ENCODE measurements at regions not wholly inside any gene's neighbourhood (a gene's known extent, or its start where the extent isn't known, plus 50 kb on each side); places are given as distances from the start of the nearest gene placed in this dataset.

DNA sequence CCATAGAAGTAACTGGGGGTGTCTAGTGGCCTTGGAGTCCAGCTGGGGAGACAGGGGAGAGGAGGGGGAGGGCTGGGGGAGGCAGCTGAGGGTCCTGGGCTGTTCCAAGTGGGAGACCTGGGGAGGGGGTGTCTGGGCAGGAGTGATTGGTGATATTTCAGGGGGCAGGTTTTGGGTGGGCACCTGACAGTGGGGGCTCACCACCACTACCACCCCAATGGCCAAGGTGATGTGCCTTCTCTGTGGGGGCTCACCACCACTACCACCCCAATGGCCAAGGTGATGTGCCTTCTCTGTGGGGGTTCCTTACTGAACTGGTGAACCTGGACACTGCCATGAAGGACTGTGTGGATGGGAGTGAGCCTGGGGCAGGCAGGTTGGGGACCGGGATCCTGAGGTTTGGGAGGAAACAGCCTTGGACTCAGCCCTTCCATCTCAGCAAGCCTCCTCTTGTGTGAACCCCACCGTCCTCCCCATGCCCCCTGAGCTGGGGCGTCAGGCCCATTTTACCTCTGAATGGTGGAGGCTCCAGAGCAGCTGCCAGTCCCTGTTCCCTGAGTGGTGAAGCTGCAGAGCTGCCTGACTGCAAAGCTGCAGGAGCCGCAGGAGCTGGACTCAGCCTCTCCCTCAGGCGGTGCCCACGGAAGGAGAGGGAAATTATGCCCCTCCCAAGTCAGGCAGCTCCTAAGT, 50.6 kb upstream of the ZNF716 start:
- Histone ChIP-seq H3K9me3 (peaks cover 0 to 97% (median 85%) of the 10 kb centered on the region in 8 donors), H3K4me1 (no peaks in the 10 kb centered on the region), H3K27me3 (replicated peaks in 1 of 7) (no peaks in the 10 kb centered on the region), H3K4me3 (no peak overlapping the region), H3K27ac (no peak overlapping the region), H3K36me3 (no peaks in the 10 kb centered on the region)
- DNase-seq, result peak; percentile 50
- WGBS, 5 donors, result 68 to 90% (median 77%) methylated on average over 5 to 6 of the region's 6 CpGs
- TF ChIP-seq CTCF (IDR thresholded peaks at IDR 0.05 in 8 of 11, conservative IDR thresholded peaks at IDR 0.05 in 3 of 11), result no peak
- TF ChIP-seq POLR2A (IDR thresholded peaks at IDR 0.05), result no peak
- no peak for TF ChIP-seq POLR2AphosphoS5 (IDR thresholded peaks at IDR 0.05)
- intact Hi-C loops (cut with DNase I; ENCODE audit: low total_unique reads), result no loop called here

DNA sequence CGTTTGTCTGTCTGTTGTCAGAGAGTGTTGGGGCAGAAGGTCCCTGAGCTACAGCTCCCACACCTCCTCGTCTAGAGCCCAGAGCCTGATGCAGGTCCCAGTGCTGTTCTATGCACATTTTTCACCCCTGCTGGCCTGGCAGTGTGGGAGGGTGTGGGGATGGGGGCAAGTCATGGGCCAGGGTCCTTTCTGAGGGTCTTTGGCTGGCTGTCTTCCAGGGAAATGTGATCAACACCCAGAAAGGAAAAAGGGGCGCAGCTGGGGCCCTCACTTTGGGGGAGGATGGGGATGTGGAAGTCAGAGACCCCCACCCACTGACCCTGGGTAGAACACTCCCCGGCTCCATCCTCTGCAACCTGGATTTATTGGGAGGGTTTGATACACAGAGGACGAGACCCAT, 50.0 kb upstream of the ZNF716 start:
- Histone ChIP-seq H3K4me1 (no peaks in the 10 kb centered on the region), H3K4me3 (no peak overlapping the region), H3K9me3 (peaks cover 0 to 97% (median 85%) of the 10 kb centered on the region in 8 donors), H3K27ac (no peak overlapping the region), H3K36me3 (no peaks in the 10 kb centered on the region), H3K27me3 (replicated peaks in 1 of 7) (no peaks in the 10 kb centered on the region)
- DNase-seq, result peak; percentile 41
- intact Hi-C loops (cut with DNase I; ENCODE audit: low total_unique reads), result no loop called here
- 52 to 81% (median 74%) methylated on average over 4 to 5 of the region's 5 CpGs for WGBS, 5 donors
- TF ChIP-seq POLR2AphosphoS5 (IDR thresholded peaks at IDR 0.05) (no peak), POLR2A (IDR thresholded peaks at IDR 0.05) (no peak), CTCF (IDR thresholded peaks at IDR 0.05 in 8 of 11, conservative IDR thresholded peaks at IDR 0.05 in 3 of 11) (no peak)

Small RNA genes lying in the stretch of these regions (small RNA-seq; reads per million reads assigned to genes)
- 0 reads per million in 4 donors for gene RNU7-157P
